ENCODE measurements at regions not wholly inside any gene's neighbourhood (a gene's known extent, or its start where the extent isn't known, plus 50 kb on each side); places are given as distances from the start of the nearest gene placed in this dataset.
"Not testable (repeated sequence)": the region's sequence is repeated elsewhere in the genome, so short reads cannot be mapped to it uniquely, and the experiment has no call there.

- H3K36me3 ChIP-seq; H4K20me1 ChIP-seq (ENCODE audit: low read depth); H3K4me1 ChIP-seq; H3K27me3 Mint-ChIP-seq (ENCODE audit: insufficient read depth, low read depth); H3K4me1 Mint-ChIP-seq; H2AFZ ChIP-seq (replicated peaks); H3K9ac ChIP-seq; DNase-seq (ENCODE audit: low spot score); H3K27ac ChIP-seq; H3K27ac Mint-ChIP-seq; H3K4me3 Mint-ChIP-seq; H3K36me3 Mint-ChIP-seq; H3K27me3 ChIP-seq; H3F3A ChIP-seq (ENCODE audit: low read depth); H3K79me2 ChIP-seq (ENCODE audit: low read depth); H3K4me2 ChIP-seq; H3K4me3 ChIP-seq: not testable (repeated sequence)
- H3K9me3 Mint-ChIP-seq: peaks cover 20% of the 10 kb centered on the region
- H3K9me3 ChIP-seq (ENCODE audit: low read depth): peaks cover 13% of the 10 kb centered on the region
These were observed 57.2 kb upstream of the ME3 start for GRCh38 chr11:86729576-86729975.

- H3K9ac ChIP-seq: no peak overlapping the region
These were observed 56.1 kb upstream of the ME3 start for GRCh38 chr11:86728562-86728961.

GRCh38 chr11:86726770-86727504 lies 54.5 kb upstream of the ME3 start:
- H3F3A ChIP-seq (ENCODE audit: low read depth): no peaks in the 10 kb centered on the region
- H3K27me3 Mint-ChIP-seq (ENCODE audit: insufficient read depth, low read depth): peaks cover 3% of the 10 kb centered on the region
- H3K27me3 ChIP-seq: no peaks in the 10 kb centered on the region
- H2AFZ ChIP-seq (replicated peaks): no peak overlapping the region
- no peaks in the 10 kb centered on the region for H3K4me1 Mint-ChIP-seq
- no peaks in the 10 kb centered on the region for H4K20me1 ChIP-seq (ENCODE audit: low read depth)
- H3K4me2 ChIP-seq: no peak overlapping the region
- H3K79me2 ChIP-seq (ENCODE audit: low read depth): no peaks in the 10 kb centered on the region
- H3K4me3 ChIP-seq: no peak overlapping the region
- no peak overlapping the region for H3K27ac Mint-ChIP-seq
- TF ChIP-seq EZH2 (IDR thresholded peaks at IDR 0.05) (no peak), EZH2phosphoT487 (IDR thresholded peaks at IDR 0.05) (no peak)
- TF ChIP-seq, protein P1, sequence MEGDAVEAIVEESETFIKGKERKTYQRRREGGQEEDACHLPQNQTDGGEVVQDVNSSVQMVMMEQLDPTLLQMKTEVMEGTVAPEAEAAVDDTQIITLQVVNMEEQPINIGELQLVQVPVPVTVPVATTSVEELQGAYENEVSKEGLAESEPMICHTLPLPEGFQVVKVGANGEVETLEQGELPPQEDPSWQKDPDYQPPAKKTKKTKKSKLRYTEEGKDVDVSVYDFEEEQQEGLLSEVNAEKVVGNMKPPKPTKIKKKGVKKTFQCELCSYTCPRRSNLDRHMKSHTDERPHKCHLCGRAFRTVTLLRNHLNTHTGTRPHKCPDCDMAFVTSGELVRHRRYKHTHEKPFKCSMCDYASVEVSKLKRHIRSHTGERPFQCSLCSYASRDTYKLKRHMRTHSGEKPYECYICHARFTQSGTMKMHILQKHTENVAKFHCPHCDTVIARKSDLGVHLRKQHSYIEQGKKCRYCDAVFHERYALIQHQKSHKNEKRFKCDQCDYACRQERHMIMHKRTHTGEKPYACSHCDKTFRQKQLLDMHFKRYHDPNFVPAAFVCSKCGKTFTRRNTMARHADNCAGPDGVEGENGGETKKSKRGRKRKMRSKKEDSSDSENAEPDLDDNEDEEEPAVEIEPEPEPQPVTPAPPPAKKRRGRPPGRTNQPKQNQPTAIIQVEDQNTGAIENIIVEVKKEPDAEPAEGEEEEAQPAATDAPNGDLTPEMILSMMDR (IDR thresholded peaks at IDR 0.05): no peak
- no peaks in the 10 kb centered on the region for H3K36me3 Mint-ChIP-seq
- H3K27ac ChIP-seq: no peak overlapping the region
- peaks cover 5% of the 10 kb centered on the region for H3K4me1 ChIP-seq
- no peak overlapping the region for H3K9ac ChIP-seq
- H3K9me3 ChIP-seq (ENCODE audit: low read depth): peaks cover 28% of the 10 kb centered on the region
- H3K4me3 Mint-ChIP-seq: no peak overlapping the region
- peaks cover 4% of the 10 kb centered on the region for H3K36me3 ChIP-seq
- H3K9me3 Mint-ChIP-seq: peaks cover 22% of the 10 kb centered on the region
- no peak for DNase-seq (ENCODE audit: low spot score)

More at GRCh38 chr11:86728562-86728961, 56.1 kb upstream of the ME3 start:
- H3K4me3 ChIP-seq: no peak overlapping the region
- H3K4me1 ChIP-seq: peaks cover 5% of the 10 kb centered on the region
- no peak overlapping the region for H3K27ac Mint-ChIP-seq
- peaks cover 13% of the 10 kb centered on the region for H3K9me3 ChIP-seq (ENCODE audit: low read depth)
- H3K27me3 ChIP-seq: no peaks in the 10 kb centered on the region
- H3K4me3 Mint-ChIP-seq: no peak overlapping the region
- H4K20me1 ChIP-seq (ENCODE audit: low read depth): no peaks in the 10 kb centered on the region
- H3K9me3 Mint-ChIP-seq: peaks cover 17% of the 10 kb centered on the region
- H3F3A ChIP-seq (ENCODE audit: low read depth): no peaks in the 10 kb centered on the region
- H2AFZ ChIP-seq (replicated peaks): no peak overlapping the region
- H3K4me1 Mint-ChIP-seq: no peaks in the 10 kb centered on the region
- H3K36me3 ChIP-seq: no peaks in the 10 kb centered on the region
- no peak for DNase-seq (ENCODE audit: low spot score)
- peaks cover 3% of the 10 kb centered on the region for H3K27me3 Mint-ChIP-seq (ENCODE audit: insufficient read depth, low read depth)
- no peaks in the 10 kb centered on the region for H3K36me3 Mint-ChIP-seq
- no peak overlapping the region for H3K4me2 ChIP-seq
- no peaks in the 10 kb centered on the region for H3K79me2 ChIP-seq (ENCODE audit: low read depth)
- TF ChIP-seq EZH2phosphoT487 (IDR thresholded peaks at IDR 0.05): no peak
- H3K27ac ChIP-seq: no peak overlapping the region

GRCh38 chr11:86726118-86726753 lies 53.8 kb upstream of the ME3 start:
- Mint-ChIP-seq H3K9me3 (peaks cover 28% of the 10 kb centered on the region), H3K27ac (no peak overlapping the region), H3K27me3 (ENCODE audit: insufficient read depth, low read depth) (peaks cover 3% of the 10 kb centered on the region), H3K36me3 (no peaks in the 10 kb centered on the region), H3K4me3 (no peak overlapping the region), H3K4me1 (no peaks in the 10 kb centered on the region)
- H2AFZ ChIP-seq (replicated peaks): no peak overlapping the region
- H3K27me3 ChIP-seq: no peaks in the 10 kb centered on the region
- H4K20me1 ChIP-seq (ENCODE audit: low read depth): no peaks in the 10 kb centered on the region
- no peak overlapping the region for H3K4me2 ChIP-seq
- no peak overlapping the region for H3K4me3 ChIP-seq
- H3K4me1 ChIP-seq: peaks cover 5% of the 10 kb centered on the region
- no peak for TF ChIP-seq EZH2phosphoT487 (IDR thresholded peaks at IDR 0.05)
- TF ChIP-seq EZH2 (IDR thresholded peaks at IDR 0.05): no peak
- TF ChIP-seq, protein P1 (IDR thresholded peaks at IDR 0.05): no peak
- no peaks in the 10 kb centered on the region for H3K79me2 ChIP-seq (ENCODE audit: low read depth)
- peaks cover 4% of the 10 kb centered on the region for H3K36me3 ChIP-seq
- no peaks in the 10 kb centered on the region for H3F3A ChIP-seq (ENCODE audit: low read depth)
- H3K27ac ChIP-seq: no peak overlapping the region
- no peak overlapping the region for H3K9ac ChIP-seq
- peaks cover 28% of the 10 kb centered on the region for H3K9me3 ChIP-seq (ENCODE audit: low read depth)
- no peak for DNase-seq (ENCODE audit: low spot score)
